Muscle layer of colon (tissue), 2 donors: ENCODE measurements at regions not wholly inside any gene's neighbourhood (a gene's known extent, or its start where the extent isn't known, plus 50 kb on each side); places are given as distances from the start of the nearest gene placed in this dataset.

Experiments
- H3K27ac ChIP-seq: one replicate; pipeline ENCODE4 v1.7.0; 2013; ENCODE audit warnings: low read depth, mild to moderate bottlenecking, low read length, moderate library complexity
- H3K27me3 ChIP-seq, 2 donors: one replicate each; pipeline ENCODE4 v1.7.0; 2013; ENCODE audit warnings: low read length in 2 of 2, mild to moderate bottlenecking in 2 of 2; ENCODE audit not compliant: insufficient read depth in 2 of 2, control insufficient read depth in 1 of 2
- H3K36me3 ChIP-seq: one replicate; pipeline ENCODE4 v1.7.0; 2013; ENCODE audit warnings: mild to moderate bottlenecking, low read length; ENCODE audit not compliant: insufficient read depth
- H3K4me1 ChIP-seq: one replicate; pipeline ENCODE4 v1.7.0; 2013; ENCODE audit warnings: mild to moderate bottlenecking, low read length; ENCODE audit not compliant: insufficient read depth
- H3K4me3 ChIP-seq, 2 donors: one replicate each; pipeline ENCODE4 v1.7.0; 2013; ENCODE audit warnings: low read length in 2 of 2, low read depth in 1 of 2, mild to moderate bottlenecking in 1 of 2, moderate library complexity in 1 of 2
- H3K9ac ChIP-seq: one replicate; pipeline ENCODE4 v1.7.0; 2013; ENCODE audit warnings: low read length
- H3K9me3 ChIP-seq: one replicate; pipeline ENCODE4 v1.7.0; 2013; ENCODE audit warnings: mild to moderate bottlenecking, low read length
- donor health status: abdominal sarcoma.
- donor health status: Adenocarcinoma of cecum.

GRCh38 chr5:156258934-156259333, 68.0 kb upstream of the SGCD start:
- no peaks in the 10 kb centered on the region for H3K27me3 ChIP-seq
- no peaks in the 10 kb centered on the region for H3K36me3 ChIP-seq
- no peak overlapping the region for H3K4me3 ChIP-seq
- no peak overlapping the region for H3K27ac ChIP-seq
- H3K9ac ChIP-seq, result no peak overlapping the region
- no peaks in the 10 kb centered on the region for H3K4me1 ChIP-seq
- no peaks in the 10 kb centered on the region for H3K9me3 ChIP-seq

GRCh38 chr5:156259618-156260017, 67.3 kb upstream of the SGCD start:
- Histone ChIP-seq H3K27ac (no peak overlapping the region), H3K9ac (no peak overlapping the region), H3K36me3 (no peaks in the 10 kb centered on the region), H3K4me3 (no peak overlapping the region), H3K9me3 (no peaks in the 10 kb centered on the region), H3K27me3 (no peaks in the 10 kb centered on the region), H3K4me1 (no peaks in the 10 kb centered on the region)

- Histone ChIP-seq H3K36me3 (no peaks in the 10 kb centered on the region), H3K27me3 (no peaks in the 10 kb centered on the region), H3K9me3 (no peaks in the 10 kb centered on the region)
Observed at GRCh38 chr5:156261275-156261939, 65.6 kb upstream of the SGCD start.

GRCh38 chr5:156271569-156271968, 55.4 kb upstream of the SGCD start:
- Histone ChIP-seq H3K9ac (no peak overlapping the region), H3K36me3 (no peaks in the 10 kb centered on the region), H3K4me1 (no peaks in the 10 kb centered on the region), H3K9me3 (no peaks in the 10 kb centered on the region), H3K4me3 (no peak overlapping the region), H3K27ac (no peak overlapping the region), H3K27me3 (no peaks in the 10 kb centered on the region)

More at GRCh38 chr5:156261275-156261939, 65.6 kb upstream of the SGCD start:
- Histone ChIP-seq H3K27ac (no peak overlapping the region), H3K4me1 (no peaks in the 10 kb centered on the region), H3K4me3 (no peak overlapping the region), H3K9ac (no peak overlapping the region)

GRCh38 chr5:156272139-156272538, 54.8 kb upstream of the SGCD start:
- Histone ChIP-seq H3K9ac (no peak overlapping the region), H3K27ac (no peak overlapping the region), H3K4me3 (no peak overlapping the region), H3K36me3 (no peaks in the 10 kb centered on the region), H3K9me3 (no peaks in the 10 kb centered on the region), H3K27me3 (no peaks in the 10 kb centered on the region), H3K4me1 (no peaks in the 10 kb centered on the region)

GRCh38 chr5:156273325-156273724, 53.6 kb upstream of the SGCD start:
- H3K27me3 ChIP-seq, result no peaks in the 10 kb centered on the region
- H3K36me3 ChIP-seq, result no peaks in the 10 kb centered on the region
- H3K27ac ChIP-seq, result no peak overlapping the region

GRCh38 chr5:156274453-156274852, 52.5 kb upstream of the SGCD start:
- Histone ChIP-seq H3K9ac (no peak overlapping the region), H3K9me3 (no peaks in the 10 kb centered on the region), H3K36me3 (no peaks in the 10 kb centered on the region), H3K4me1 (no peaks in the 10 kb centered on the region), H3K27me3 (no peaks in the 10 kb centered on the region), H3K27ac (no peak overlapping the region), H3K4me3 (no peak overlapping the region)

More at GRCh38 chr5:156273325-156273724, 53.6 kb upstream of the SGCD start:
- Histone ChIP-seq H3K9ac (no peak overlapping the region), H3K4me3 (no peak overlapping the region), H3K4me1 (no peaks in the 10 kb centered on the region), H3K9me3 (no peaks in the 10 kb centered on the region)
